GM12865 (cell line): ENCODE measurements at regions not wholly inside any gene's neighbourhood (a gene's known extent, or its start where the extent isn't known, plus 50 kb on each side); places are given as distances from the start of the nearest gene placed in this dataset.

Source experiments
- DNase-seq: peaks from one replicate; pipeline ENCODE4 v3.0.0; 2010; ENCODE audit warnings: low read depth
- H3K4me3 ChIP-seq: 2 replicates; pipeline ENCODE4 v1.5.1; 2011; ENCODE audit warnings: mild to moderate bottlenecking, low read depth, low read length, control low read depth
- TF ChIP-seq, protein P1 (sequence below): IDR thresholded peaks from 2 replicates; pipeline ENCODE4 v1.5.1; 2011; ENCODE audit warnings: low read length, control low read depth, low read depth, inconsistent platforms; ENCODE audit not compliant: insufficient read depth; ENCODE audit errors: missing control alignments

- TF ChIP-seq, protein P1, sequence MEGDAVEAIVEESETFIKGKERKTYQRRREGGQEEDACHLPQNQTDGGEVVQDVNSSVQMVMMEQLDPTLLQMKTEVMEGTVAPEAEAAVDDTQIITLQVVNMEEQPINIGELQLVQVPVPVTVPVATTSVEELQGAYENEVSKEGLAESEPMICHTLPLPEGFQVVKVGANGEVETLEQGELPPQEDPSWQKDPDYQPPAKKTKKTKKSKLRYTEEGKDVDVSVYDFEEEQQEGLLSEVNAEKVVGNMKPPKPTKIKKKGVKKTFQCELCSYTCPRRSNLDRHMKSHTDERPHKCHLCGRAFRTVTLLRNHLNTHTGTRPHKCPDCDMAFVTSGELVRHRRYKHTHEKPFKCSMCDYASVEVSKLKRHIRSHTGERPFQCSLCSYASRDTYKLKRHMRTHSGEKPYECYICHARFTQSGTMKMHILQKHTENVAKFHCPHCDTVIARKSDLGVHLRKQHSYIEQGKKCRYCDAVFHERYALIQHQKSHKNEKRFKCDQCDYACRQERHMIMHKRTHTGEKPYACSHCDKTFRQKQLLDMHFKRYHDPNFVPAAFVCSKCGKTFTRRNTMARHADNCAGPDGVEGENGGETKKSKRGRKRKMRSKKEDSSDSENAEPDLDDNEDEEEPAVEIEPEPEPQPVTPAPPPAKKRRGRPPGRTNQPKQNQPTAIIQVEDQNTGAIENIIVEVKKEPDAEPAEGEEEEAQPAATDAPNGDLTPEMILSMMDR, result no peak
- no peak overlapping the region for H3K4me3 ChIP-seq
- no peak for DNase-seq
Measured at GRCh38 chr13:50195045-50195444, 179.8 kb downstream of the KCNRG start.

- no peak overlapping the region for H3K4me3 ChIP-seq
- no peak for DNase-seq
- TF ChIP-seq, protein P1, result no peak
Measured at GRCh38 chr13:50196118-50196517, 180.9 kb downstream of the KCNRG start.

GRCh38 chr13:50197705-50198104, 182.5 kb downstream of the KCNRG start:
- no peak overlapping the region for H3K4me3 ChIP-seq
- TF ChIP-seq, protein P1, result no peak

DNA sequence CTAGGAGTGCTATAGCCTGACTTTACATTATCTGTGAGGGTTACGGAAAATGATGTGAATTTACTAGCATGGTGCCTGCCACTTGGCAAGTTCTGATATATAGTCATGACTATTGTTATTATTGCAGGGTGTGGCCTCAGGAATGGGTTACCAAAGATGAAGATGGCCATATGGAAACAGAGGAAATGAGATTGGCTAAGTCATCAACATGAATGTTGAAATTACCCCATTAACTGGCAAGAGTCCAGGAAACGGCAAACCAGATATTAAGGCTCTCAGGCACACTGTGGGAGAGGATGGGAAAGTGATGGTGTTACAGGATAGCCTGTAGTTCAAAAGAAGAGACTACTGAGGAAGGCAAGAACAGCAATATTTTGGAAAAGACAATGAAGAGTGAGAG, 183.3 kb downstream of the KCNRG start:
- TF ChIP-seq, protein P1, result no peak
- DNase-seq, result no peak
- no peak overlapping the region for H3K4me3 ChIP-seq

More at GRCh38 chr13:50197705-50198104, 182.5 kb downstream of the KCNRG start:
- no peak for DNase-seq

GRCh38 chr13:50200569-50200968, 185.3 kb downstream of the KCNRG start:
- no peak overlapping the region for H3K4me3 ChIP-seq
- no peak for DNase-seq
- TF ChIP-seq, protein P1, result no peak

DNA sequence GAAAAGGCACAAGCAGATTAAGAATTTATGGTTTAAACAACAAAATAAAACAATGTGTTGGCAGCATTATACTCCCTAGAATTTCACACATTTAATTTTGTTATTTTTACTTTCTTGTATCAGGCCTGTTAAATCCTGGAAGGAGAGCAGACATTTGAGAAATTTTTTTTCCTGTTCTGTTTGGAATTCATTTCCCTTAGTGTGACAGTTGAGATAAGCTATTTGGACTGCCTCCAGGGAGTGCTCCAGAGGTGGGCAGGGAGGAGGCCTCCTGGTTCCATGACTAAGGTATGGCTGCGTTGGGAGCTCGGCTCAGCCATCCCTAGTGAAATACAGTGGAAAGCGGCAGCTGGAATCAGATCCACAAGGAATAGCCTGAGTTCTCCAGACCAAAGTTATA, 185.7 kb downstream of the KCNRG start:
- DNase-seq, result no peak
- H3K4me3 ChIP-seq, result no peak overlapping the region
- TF ChIP-seq, protein P1, result no peak

DNA sequence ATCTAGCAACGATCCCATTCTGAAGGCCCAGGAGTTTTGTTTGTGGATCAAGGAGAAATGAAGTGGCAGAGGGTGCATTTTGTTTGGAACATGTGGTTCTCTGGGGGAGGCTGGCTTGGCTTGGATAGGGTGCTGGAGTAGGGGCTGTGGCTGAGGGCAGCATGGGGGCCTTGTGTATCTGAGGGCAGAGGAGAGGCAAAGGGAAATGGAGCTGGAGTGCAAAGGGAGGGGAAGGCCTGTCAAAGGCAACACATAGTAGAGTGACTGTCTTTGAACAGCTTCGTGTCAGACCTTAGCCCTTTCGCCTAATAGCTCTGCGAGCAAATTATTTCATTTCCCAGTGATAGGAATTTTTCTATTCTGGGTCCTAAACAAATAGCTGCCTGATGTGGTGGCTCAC, 187.2 kb downstream of the KCNRG start:
- TF ChIP-seq, protein P1, result no peak

More for the DNA sequence above, 187.2 kb downstream of the KCNRG start:
- no peak for DNase-seq
- H3K4me3 ChIP-seq, result no peak overlapping the region
